HG03025 (cell line): ENCODE measurements at regions not wholly inside any gene's neighbourhood (a gene's known extent, or its start where the extent isn't known, plus 50 kb on each side); places are given as distances from the start of the nearest gene placed in this dataset.
"Not testable (repeated sequence)": the region's sequence is repeated elsewhere in the genome, so short reads cannot be mapped to it uniquely, and the experiment has no call there.

Experiments used
- ATAC-seq: cut with Tn5 transposase; IDR thresholded peaks from one replicate; pipeline ENCODE4 v1.9.1; 2021; ENCODE audit warnings: mild to moderate bottlenecking, moderate library complexity; ENCODE audit not compliant: unreplicated experiment, low FRiP score

DNA sequence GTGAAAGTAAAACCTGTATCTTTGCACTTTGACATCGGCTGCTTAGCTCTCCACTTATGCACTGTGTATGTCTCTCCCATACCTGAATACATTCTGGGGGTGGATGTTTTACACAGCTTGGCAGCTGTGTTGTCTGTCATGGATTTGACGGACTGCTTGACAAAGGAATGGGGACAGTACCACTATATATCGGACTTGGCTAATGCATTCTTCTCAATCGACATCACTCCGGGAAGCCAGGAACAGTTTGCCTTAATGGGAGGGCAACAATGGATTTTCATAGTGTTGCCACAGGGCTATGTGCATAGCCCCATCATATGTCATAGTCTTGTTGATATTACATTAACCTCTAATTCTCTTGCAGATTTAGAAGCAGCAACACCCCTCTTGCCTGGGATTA, 1008.3 kb downstream of the DNAH5 start:
- no peak for ATAC-seq

GRCh38 chr5:12934722-12935121, 1009.8 kb downstream of the DNAH5 start:
- ATAC-seq = no peak

DNA sequence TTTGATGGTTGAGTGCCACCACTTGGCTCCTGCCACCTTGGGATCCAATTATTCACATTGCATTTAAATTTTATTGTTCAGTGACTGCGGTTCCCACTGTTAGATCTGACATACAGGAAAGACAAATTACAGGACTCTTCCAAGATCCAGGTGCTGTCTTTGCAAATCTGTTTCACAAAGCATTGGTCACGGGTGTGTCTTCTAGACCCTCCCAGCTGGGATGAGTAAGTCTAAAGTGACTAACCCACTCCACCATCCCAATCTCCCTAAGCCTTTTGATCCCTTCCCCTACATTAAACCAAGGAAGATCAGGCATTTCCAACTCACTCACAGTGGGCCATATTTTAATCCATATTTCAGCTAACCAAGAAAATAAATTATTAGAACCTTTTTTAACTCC, 1016.3 kb upstream of the CTNND2 start:
- ATAC-seq = no peak

DNA sequence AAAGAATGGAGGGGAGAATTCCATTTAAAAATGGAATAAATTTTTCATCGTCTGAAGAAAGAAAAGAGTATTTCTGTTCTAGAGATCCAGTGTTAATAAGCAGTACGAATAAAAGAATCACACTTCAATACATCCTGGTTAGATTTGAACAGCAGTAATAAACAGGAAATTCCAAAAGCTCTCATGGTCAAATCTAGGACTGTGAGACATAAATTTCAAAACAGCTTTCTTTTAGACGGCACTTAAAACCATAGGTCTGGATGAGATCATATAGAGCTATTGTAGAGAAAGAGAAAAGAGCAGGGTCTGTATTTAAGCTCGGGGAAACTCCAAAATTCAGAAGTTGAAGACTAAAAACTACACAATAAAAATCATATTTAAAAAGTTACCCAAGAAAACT, 1006.9 kb upstream of the CTNND2 start:
- no peak for ATAC-seq

DNA sequence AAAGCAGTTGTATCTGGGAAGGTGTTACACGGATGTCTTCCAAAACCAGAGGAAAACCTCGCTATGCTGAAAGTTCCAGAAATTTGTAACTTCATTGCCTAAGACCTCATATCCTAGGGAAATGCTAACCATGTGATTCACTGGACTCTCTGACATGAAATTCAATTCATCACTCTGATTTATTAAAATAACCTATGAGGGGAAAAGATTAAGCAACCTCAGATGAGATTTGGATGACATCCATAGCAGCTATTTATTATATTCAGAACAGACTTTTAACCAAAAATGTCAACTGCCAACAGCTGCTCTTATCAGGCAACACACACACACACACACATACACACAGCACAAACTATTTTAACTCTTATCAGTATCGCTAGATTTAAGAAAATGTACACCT, 1006.4 kb upstream of the CTNND2 start:
- ATAC-seq = no peak

DNA sequence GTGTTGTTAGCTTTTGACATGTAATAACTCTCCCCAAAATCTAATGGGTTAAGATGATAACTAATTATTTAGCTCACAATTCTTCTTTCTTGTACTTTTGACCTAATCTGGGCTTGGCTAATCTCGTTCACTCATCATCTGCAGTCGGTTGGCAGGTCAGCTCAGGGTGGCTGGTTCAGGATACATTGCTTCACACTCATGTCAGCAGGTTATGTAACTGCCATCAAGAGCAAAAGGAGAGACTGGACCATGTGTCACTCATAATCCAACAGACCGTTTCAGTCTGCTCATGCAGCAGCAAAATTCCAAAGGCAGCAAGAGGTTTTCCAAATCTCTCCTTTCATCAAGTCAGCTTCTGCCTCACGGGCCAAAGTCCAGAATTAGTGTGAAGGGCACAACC, 998.4 kb upstream of the CTNND2 start:
- no peak for ATAC-seq

GRCh38 chr5:12901696-12902095, 997.5 kb upstream of the CTNND2 start:
- no peak for ATAC-seq

DNA sequence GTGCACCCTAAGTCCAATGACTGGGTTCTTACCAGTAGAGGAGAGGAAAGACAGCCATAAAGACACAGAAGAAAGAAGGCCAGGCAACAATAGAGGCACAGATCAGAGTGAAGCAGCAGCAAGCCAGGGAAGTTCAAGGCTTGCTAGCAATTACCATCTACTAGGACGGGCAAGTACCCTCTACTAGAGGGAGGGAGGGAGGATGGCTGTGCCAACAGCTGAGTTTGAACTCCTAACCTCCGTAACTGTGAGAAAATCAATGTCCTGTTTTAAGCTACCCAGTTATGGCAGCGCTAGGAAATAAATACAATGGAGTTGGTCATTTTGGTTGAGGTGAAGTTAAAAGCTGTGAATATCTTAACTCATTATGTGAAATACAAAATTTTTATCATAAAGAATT, 991.8 kb upstream of the CTNND2 start:
- ATAC-seq = no peak

DNA sequence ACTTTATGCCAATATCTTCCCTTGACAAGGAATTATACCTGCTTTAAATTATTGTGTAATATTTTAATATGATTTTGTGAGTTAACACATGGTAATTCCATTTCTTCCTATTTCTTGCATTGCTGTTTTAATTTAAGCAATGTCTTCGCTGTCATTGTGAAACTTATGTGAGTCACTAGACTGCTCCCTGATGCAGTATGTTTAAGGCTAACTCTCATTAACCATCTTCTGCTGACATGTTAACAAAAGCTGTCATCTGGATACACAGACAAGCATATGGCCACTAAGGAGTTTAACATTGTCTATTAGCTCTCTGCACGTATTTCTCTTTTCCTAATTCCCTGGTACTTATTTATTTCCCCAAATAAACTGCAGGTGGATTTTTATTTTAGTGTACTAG, 980.8 kb upstream of the CTNND2 start:
- ATAC-seq = no peak

DNA sequence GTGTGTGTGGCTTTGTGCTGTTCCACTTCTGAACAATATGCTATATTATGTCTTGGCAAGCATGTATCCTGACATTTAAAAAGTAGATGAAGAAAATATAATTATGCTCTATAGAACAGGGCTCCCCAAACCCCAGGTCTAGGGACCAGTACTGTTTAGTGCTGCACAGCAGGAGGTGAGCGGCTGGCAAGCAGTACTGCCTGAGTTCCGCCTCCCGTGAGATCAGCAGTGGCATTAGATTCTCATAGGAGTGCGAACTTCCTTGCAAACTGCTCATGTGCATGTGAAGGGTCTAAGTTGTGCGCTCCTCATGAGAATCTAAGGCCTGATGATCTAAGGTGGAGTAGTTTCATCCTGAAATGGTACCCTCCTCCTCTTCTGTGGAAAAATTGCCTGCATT, 979.1 kb upstream of the CTNND2 start:
- ATAC-seq = no peak

DNA sequence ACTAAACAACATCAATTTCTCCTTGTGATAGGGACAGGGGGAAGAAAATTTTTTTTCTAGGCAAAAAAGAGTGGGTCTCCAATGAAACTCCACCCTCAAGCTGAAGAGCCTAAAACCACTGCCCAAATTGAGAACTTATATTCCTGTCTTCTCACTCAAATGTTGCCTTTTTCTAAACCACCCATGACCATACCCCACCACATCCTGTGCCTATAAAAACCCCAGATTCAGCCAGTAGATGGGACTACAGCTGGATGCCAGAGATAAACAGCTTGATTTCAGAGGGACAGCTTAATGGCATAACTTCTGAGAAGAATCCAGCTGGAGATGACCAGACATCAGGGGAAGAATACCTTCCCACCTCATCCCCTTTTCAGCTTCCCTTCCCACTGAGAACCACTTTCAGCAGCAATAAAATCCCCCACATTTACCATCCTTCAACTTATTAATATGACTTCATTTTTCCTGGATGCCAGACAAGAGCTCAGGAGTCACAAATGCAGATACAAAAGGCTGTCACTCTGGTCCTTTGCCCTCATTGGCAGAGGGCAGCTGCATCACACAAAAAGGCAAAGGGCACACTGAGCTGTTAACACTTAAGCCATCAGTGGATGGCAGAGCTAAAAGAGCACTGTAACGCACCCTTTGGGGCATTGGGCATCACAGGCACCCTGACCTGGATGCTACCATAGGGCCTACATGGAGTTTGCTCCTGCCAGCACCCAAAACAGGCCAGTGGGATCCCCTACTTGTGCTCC, 972.5 kb upstream of the CTNND2 start:
- no peak for ATAC-seq

DNA sequence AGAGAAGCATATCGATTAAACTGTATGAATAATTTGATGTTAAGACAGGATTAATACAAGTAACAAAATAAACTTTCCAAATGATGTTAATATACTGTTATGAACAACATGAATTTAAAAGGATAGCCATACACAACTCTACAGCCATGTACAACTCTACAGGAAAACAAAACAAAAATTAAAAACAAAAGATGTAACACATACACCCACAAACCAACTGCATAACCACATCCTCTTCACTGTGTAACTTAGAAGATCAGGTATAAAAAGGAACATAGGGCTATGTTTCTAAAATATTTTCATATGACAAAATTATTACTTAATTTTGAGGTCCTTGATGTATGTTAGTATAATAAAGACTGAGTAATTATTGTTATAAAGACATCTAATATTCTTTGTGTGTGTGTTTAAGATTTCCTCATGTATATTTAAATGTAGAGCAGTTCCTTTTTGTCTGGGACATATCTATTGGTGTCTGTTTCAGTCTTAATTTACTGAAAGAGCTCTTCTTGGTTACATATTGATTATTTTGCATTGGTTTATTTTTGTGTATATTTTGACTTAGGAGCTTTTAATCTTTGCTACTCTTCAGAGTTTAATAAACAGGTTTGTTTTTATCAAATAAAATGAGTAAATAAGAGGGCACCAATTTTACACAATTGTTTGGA, 966.8 kb upstream of the CTNND2 start:
- ATAC-seq = no peak

GRCh38 chr5:12865529-12865928, 961.3 kb upstream of the CTNND2 start:
- no peak for ATAC-seq

GRCh38 chr5:12861886-12862654, 957.8 kb upstream of the CTNND2 start:
- no peak for ATAC-seq

- ATAC-seq = not testable (repeated sequence)
Observed at GRCh38 chr5:12856105-12856504, 951.9 kb upstream of the CTNND2 start.

GRCh38 chr5:12854386-12854785, 950.1 kb upstream of the CTNND2 start:
- ATAC-seq = no peak

GRCh38 chr5:12851761-12852160, 947.5 kb upstream of the CTNND2 start:
- ATAC-seq = no peak

GRCh38 chr5:12848709-12849108, 944.5 kb upstream of the CTNND2 start:
- ATAC-seq = no peak

GRCh38 chr5:12845549-12846159, 941.4 kb upstream of the CTNND2 start:
- no peak for ATAC-seq

DNA sequence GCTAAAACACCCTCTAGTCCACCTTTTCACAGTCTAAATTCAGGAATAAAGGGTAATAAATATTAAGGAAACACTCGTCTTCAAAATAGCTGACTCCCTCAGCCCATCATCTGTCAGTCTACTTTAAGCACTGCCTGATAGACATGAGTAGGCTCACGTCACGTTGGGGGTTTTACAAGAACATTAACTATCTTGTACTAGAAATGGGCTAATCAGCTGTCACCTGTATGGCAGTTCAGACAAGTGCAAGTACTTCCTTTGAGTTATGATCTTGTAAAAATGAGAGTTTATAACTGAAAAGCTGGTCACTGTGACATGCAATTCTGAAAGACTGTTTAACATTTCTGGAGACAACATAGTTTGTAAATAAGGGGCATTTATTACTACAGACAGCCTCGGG, 936.7 kb upstream of the CTNND2 start:
- ATAC-seq = no peak

GRCh38 chr5:12837592-12837991, 933.3 kb upstream of the CTNND2 start:
- no peak for ATAC-seq
